PFSK-1 (cell line): ENCODE measurements at regions not wholly inside any gene's neighbourhood (a gene's known extent, or its start where the extent isn't known, plus 50 kb on each side); places are given as distances from the start of the nearest gene placed in this dataset.

Experiments
- FOXP2 ChIP-seq: optimal IDR thresholded peaks from 2 replicates; pipeline ENCODE3; 2011; ENCODE audit warnings: borderline replicate concordance, control low read depth, inconsistent platforms; ENCODE audit not compliant: insufficient read depth; ENCODE audit errors: extremely low read length, extremely low read depth
- POLR2AphosphoS5 ChIP-seq: IDR thresholded peaks from 2 replicates; pipeline ENCODE4 v1.6.1; 2012; ENCODE audit warnings: low read depth, mild to moderate bottlenecking, control low read depth, low read length, moderate library complexity
- REST ChIP-seq, 2 experiments: IDR thresholded peaks; 2 replicates each; pipeline versions ENCODE4 v1.6.1 to v1.8.0; 2011 to 2012; ENCODE audit warnings: low read depth in 2 of 2, low read length in 2 of 2, control low read depth in 1 of 2, inconsistent platforms in 1 of 2, mild to moderate bottlenecking in 1 of 2, moderate library complexity in 1 of 2; ENCODE audit not compliant: insufficient read depth in 1 of 2
- SIN3A ChIP-seq: IDR thresholded peaks from 2 replicates; pipeline ENCODE4 v1.6.1; 2012; ENCODE audit warnings: mild to moderate bottlenecking, low read length, moderate library complexity, borderline replicate concordance; ENCODE audit not compliant: insufficient read depth
- TAF1 ChIP-seq: IDR thresholded peaks from 2 replicates; pipeline ENCODE4 v1.6.1; 2012; ENCODE audit warnings: low read length, control low read depth, borderline replicate concordance; ENCODE audit not compliant: insufficient read depth

DNA sequence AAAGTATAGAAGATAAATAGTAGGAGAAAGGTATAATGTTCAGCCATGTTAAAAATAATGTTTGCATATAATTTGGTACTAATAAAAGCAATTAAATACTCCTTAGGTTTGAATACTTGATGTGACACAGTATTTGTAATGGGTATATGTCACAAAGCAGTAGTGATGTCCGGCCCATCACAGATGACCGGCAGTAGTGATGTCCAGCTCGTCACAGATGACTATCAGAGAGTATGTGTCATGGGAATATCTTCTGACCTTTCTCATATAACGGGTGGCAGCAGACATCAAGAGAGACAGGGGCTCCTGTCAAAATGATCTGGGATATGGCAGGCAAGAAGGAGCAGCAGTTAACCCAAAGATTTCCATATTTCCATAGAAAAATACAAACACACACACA is 477.4 kb upstream of the KLF6 start:
- TF ChIP-seq FOXP2: no peak

DNA sequence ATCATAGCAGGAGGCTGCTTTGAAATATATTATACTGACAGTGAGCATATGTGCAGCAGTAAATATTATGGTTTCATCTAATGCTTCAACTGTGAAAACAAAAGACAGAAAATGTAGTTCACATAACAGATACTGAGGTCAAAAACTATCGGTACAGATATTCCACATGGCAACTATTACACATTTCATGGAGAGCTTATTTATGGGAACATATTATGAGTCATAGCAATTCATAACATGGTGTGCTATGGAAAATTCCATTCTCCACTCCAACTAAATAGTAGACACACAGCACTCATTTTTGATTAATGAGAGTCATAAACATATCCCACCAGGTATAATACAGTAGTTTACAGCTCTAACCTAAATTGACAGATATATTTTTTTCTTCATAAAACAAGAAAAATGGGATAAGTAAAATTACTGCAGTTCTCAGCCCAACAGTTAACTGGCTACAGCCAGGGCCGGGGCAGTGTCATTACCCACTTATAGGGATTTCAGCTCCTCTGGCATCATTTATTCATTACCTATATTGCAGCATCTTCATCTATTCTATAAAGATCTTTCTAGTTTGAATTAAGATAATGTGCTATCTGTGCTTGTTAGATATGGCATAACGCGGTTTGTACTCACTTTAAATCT is 475.6 kb upstream of the KLF6 start:
- TF ChIP-seq TAF1 (no peak), FOXP2 (no peak), REST (IDR thresholded peaks at IDR 0.05; ENCODE audit: insufficient read depth in 1 of 2, low read depth in 2 of 2, low read length in 2 of 2) (no peak), SIN3A (no peak), POLR2AphosphoS5 (no peak)

GRCh38 chr10:4257939-4258465 is 473.0 kb upstream of the KLF6 start:
- no peak for TF ChIP-seq SIN3A
- TF ChIP-seq POLR2AphosphoS5: no peak
- no peak for TF ChIP-seq TAF1
- no peak for TF ChIP-seq REST (IDR thresholded peaks at IDR 0.05; ENCODE audit: insufficient read depth in 1 of 2, low read depth in 2 of 2, low read length in 2 of 2)
- TF ChIP-seq FOXP2: no peak

GRCh38 chr10:4256971-4257370 is 472.0 kb upstream of the KLF6 start:
- TF ChIP-seq TAF1 (no peak), REST (IDR thresholded peaks at IDR 0.05; ENCODE audit: insufficient read depth in 1 of 2, low read depth in 2 of 2, low read length in 2 of 2) (no peak), POLR2AphosphoS5 (no peak), FOXP2 (no peak), SIN3A (no peak)

DNA sequence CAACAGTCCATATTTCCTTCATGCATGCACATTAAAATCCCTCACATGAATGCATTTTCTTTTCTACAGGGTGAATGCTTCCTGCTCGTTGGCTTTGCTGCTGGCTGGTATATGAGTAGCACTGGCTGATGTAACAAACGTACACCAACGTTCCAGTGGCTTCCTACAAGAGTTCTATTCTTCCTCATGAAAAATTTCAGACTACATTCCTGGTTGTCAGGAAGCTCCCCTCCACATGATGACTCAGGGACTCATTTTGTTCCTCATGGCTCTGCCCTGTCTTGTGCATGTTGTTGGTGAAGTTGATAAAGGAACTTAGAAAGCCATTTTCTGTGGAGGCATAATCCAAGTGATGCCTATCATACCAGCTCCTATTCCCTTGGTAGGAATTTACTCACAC is 470.7 kb upstream of the KLF6 start:
- TF ChIP-seq POLR2AphosphoS5 (no peak), REST (IDR thresholded peaks at IDR 0.05; ENCODE audit: insufficient read depth in 1 of 2, low read depth in 2 of 2, low read length in 2 of 2) (no peak), FOXP2 (no peak), SIN3A (no peak), TAF1 (no peak)
